ENCODE measurements at regions not wholly inside any gene's neighbourhood (a gene's known extent, or its start where the extent isn't known, plus 50 kb on each side); places are given as distances from the start of the nearest gene placed in this dataset.

DNA sequence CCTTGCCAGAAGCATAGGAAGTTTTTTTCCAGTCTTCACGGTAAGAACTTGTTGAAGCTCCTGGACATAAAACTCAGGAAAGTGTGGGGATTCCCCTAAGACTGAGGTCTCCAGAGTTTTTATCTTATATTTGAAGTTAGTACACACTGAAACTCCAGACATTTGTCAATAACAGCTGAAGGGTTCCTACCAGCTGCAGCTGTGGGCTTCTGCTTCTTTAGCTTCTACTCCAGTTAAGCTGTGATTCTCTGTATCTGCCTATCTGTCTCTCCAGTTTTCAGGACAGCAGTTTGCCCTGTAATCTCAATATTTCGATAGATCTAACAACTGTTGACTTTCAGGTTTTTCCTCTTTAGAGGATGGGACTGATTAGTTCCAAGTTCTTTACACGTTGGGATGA, 966.0 kb upstream of the SEMA6D start (continued):
- TF ChIP-seq, protein P1, sequence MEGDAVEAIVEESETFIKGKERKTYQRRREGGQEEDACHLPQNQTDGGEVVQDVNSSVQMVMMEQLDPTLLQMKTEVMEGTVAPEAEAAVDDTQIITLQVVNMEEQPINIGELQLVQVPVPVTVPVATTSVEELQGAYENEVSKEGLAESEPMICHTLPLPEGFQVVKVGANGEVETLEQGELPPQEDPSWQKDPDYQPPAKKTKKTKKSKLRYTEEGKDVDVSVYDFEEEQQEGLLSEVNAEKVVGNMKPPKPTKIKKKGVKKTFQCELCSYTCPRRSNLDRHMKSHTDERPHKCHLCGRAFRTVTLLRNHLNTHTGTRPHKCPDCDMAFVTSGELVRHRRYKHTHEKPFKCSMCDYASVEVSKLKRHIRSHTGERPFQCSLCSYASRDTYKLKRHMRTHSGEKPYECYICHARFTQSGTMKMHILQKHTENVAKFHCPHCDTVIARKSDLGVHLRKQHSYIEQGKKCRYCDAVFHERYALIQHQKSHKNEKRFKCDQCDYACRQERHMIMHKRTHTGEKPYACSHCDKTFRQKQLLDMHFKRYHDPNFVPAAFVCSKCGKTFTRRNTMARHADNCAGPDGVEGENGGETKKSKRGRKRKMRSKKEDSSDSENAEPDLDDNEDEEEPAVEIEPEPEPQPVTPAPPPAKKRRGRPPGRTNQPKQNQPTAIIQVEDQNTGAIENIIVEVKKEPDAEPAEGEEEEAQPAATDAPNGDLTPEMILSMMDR (IDR thresholded peaks at IDR 0.05): no peak
- TF ChIP-seq, protein P2, sequence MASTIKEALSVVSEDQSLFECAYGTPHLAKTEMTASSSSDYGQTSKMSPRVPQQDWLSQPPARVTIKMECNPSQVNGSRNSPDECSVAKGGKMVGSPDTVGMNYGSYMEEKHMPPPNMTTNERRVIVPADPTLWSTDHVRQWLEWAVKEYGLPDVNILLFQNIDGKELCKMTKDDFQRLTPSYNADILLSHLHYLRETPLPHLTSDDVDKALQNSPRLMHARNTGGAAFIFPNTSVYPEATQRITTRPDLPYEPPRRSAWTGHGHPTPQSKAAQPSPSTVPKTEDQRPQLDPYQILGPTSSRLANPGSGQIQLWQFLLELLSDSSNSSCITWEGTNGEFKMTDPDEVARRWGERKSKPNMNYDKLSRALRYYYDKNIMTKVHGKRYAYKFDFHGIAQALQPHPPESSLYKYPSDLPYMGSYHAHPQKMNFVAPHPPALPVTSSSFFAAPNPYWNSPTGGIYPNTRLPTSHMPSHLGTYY (CRISPR knock-in tag; IDR thresholded peaks at IDR 0.05): no peak
- no peak for TF ChIP-seq NR3C1 (CRISPR knock-in tag; conservative IDR thresholded peaks at IDR 0.05; ENCODE audit: low read depth)

DNA sequence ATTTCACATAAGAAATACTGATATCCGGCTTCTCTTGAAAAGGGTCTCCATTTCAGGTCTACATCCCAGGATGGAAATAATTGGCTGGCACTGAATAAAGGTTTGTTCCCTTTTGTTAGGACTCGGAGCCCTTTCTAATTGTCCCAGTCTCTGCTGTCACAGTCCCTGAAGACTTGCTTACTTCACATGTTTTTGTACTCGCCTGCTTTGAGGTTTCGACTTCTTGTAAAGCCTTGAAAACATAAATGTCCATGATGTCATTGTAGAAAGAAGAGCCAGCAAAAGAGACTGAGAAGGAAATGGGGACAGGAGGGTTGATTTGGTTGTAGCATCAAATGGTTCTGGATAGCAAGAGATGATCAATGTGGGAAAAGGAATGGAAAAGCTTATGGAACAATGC, 963.4 kb upstream of the SEMA6D start:
- ChIA-PET POLR2A (no interaction called here), CTCF (no interaction called here)
- no peak for DNase-seq (ENCODE audit: low spot score)
- H3K27ac Mint-ChIP-seq: no peak overlapping the region
- no peak overlapping the region for H3K4me3 Mint-ChIP-seq
- no peak for TF ChIP-seq JUN (CRISPR knock-in tag; IDR thresholded peaks at IDR 0.05)
- TF ChIP-seq TCF7 (CRISPR knock-in tag; IDR thresholded peaks at IDR 0.05; ENCODE audit: low read depth): no peak
- TF ChIP-seq, protein P3, sequence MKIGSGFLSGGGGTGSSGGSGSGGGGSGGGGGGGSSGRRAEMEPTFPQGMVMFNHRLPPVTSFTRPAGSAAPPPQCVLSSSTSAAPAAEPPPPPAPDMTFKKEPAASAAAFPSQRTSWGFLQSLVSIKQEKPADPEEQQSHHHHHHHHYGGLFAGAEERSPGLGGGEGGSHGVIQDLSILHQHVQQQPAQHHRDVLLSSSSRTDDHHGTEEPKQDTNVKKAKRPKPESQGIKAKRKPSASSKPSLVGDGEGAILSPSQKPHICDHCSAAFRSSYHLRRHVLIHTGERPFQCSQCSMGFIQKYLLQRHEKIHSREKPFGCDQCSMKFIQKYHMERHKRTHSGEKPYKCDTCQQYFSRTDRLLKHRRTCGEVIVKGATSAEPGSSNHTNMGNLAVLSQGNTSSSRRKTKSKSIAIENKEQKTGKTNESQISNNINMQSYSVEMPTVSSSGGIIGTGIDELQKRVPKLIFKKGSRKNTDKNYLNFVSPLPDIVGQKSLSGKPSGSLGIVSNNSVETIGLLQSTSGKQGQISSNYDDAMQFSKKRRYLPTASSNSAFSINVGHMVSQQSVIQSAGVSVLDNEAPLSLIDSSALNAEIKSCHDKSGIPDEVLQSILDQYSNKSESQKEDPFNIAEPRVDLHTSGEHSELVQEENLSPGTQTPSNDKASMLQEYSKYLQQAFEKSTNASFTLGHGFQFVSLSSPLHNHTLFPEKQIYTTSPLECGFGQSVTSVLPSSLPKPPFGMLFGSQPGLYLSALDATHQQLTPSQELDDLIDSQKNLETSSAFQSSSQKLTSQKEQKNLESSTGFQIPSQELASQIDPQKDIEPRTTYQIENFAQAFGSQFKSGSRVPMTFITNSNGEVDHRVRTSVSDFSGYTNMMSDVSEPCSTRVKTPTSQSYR (CRISPR knock-in tag; IDR thresholded peaks at IDR 0.05): no peak
- TF ChIP-seq, protein P4, sequence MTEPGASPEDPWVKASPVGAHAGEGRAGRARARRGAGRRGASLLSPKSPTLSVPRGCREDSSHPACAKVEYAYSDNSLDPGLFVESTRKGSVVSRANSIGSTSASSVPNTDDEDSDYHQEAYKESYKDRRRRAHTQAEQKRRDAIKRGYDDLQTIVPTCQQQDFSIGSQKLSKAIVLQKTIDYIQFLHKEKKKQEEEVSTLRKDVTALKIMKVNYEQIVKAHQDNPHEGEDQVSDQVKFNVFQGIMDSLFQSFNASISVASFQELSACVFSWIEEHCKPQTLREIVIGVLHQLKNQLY (CRISPR knock-in tag; IDR thresholded peaks at IDR 0.05): no peak
- no peak for TF ChIP-seq IRF2 (CRISPR knock-in tag; IDR thresholded peaks at IDR 0.05; ENCODE audit: borderline replicate concordance, low read depth)
- TF ChIP-seq ZNF138 (CRISPR knock-in tag; conservative IDR thresholded peaks at IDR 0.05): no peak
- no peak for TF ChIP-seq ZNF416 (CRISPR knock-in tag; IDR thresholded peaks at IDR 0.05)
- no peak for TF ChIP-seq TP53 (CRISPR knock-in tag; IDR thresholded peaks at IDR 0.05)
- TF ChIP-seq KAT7 (CRISPR knock-in tag; IDR thresholded peaks at IDR 0.05; ENCODE audit: borderline replicate concordance): no peak
- TF ChIP-seq, protein P5, sequence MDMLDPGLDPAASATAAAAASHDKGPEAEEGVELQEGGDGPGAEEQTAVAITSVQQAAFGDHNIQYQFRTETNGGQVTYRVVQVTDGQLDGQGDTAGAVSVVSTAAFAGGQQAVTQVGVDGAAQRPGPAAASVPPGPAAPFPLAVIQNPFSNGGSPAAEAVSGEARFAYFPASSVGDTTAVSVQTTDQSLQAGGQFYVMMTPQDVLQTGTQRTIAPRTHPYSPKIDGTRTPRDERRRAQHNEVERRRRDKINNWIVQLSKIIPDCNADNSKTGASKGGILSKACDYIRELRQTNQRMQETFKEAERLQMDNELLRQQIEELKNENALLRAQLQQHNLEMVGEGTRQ (CRISPR knock-in tag; IDR thresholded peaks at IDR 0.05): no peak
- no peak for TF ChIP-seq NFATC4 (CRISPR knock-in tag; IDR thresholded peaks at IDR 0.05)
- TF ChIP-seq, protein P6, sequence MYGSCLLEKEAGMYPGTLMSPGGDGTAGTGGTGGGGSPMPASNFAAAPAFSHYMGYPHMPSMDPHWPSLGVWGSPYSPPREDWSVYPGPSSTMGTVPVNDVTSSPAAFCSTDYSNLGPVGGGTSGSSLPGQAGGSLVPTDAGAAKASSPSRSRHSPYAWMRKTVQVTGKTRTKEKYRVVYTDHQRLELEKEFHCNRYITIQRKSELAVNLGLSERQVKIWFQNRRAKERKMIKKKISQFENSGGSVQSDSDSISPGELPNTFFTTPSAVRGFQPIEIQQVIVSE (CRISPR knock-in tag; IDR thresholded peaks at IDR 0.05; ENCODE audit: borderline replicate concordance): no peak
- TF ChIP-seq MXD4 (CRISPR knock-in tag; IDR thresholded peaks at IDR 0.05; ENCODE audit: borderline replicate concordance): no peak
- TF ChIP-seq NR3C1 (CRISPR knock-in tag; conservative IDR thresholded peaks at IDR 0.05; ENCODE audit: low read depth): no peak
- TF ChIP-seq, protein P7, sequence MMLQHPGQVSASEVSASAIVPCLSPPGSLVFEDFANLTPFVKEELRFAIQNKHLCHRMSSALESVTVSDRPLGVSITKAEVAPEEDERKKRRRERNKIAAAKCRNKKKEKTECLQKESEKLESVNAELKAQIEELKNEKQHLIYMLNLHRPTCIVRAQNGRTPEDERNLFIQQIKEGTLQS (CRISPR knock-in tag; conservative IDR thresholded peaks at IDR 0.05): no peak
- TF ChIP-seq ZNF121 (CRISPR knock-in tag; IDR thresholded peaks at IDR 0.05): no peak
- no peak for TF ChIP-seq ATF1 (CRISPR knock-in tag; IDR thresholded peaks at IDR 0.05)
- no peak for TF ChIP-seq NFE2L1 (CRISPR knock-in tag; IDR thresholded peaks at IDR 0.05)
- peaks cover 26% of the 10 kb centered on the region for H3K36me3 Mint-ChIP-seq
- peaks cover 45% of the 10 kb centered on the region for H3K9me3 Mint-ChIP-seq
- peaks cover 10% of the 10 kb centered on the region for H3K4me1 Mint-ChIP-seq
- ATAC-seq: no peak
- no peaks in the 10 kb centered on the region for H3K27me3 Mint-ChIP-seq (ENCODE audit: low read depth)

All from WTC11 (cell line).